HL-60 (cell line): ENCODE measurements at regions not wholly inside any gene's neighbourhood (a gene's known extent, or its start where the extent isn't known, plus 50 kb on each side); places are given as distances from the start of the nearest gene placed in this dataset.

ENCODE experiments used
- DNase-seq, 2 experiments: peaks; one replicate each; pipeline ENCODE4 v3.0.0-alpha.2; 2010 to 2020; ENCODE audit warnings: low read depth in 1 of 2, low spot score in 1 of 2
- H3K27ac ChIP-seq: fragments of 250-450 bp; sonication (Bioruptor Pico); replicated peaks from 2 replicates; pipeline ENCODE4 v1.5.1; 2020; ENCODE audit warnings: mild to moderate bottlenecking, moderate library complexity
- H3K27me3 ChIP-seq: fragments of 250-450 bp; sonication (Bioruptor Pico); 2 replicates; pipeline ENCODE4 v1.5.1; 2021; ENCODE audit warnings: mild to moderate bottlenecking, moderate library complexity; ENCODE audit not compliant: insufficient read depth, poor library complexity, severe bottlenecking
- H3K4me3 ChIP-seq: replicated peaks from 2 replicates; pipeline ENCODE4 v1.5.1; 2011; ENCODE audit warnings: mild to moderate bottlenecking, control low read depth, low read length; ENCODE audit not compliant: insufficient read depth
- GABPA ChIP-seq: IDR thresholded peaks from 2 replicates; pipeline ENCODE4 v1.6.1; 2012; ENCODE audit warnings: low read depth
- POLR2AphosphoS5 ChIP-seq: IDR thresholded peaks from 2 replicates; pipeline ENCODE4 v1.6.1; 2012; ENCODE audit warnings: low read depth
- SPI1 ChIP-seq: IDR thresholded peaks from 2 replicates; pipeline ENCODE4 v1.6.1; 2012; ENCODE audit warnings: low read depth, mild to moderate bottlenecking, borderline replicate concordance
- TF ChIP-seq, protein P1 (sequence below): IDR thresholded peaks from one replicate; pipeline ENCODE4 v1.5.1; 2011; ENCODE audit warnings: low read length, control low read depth, inconsistent platforms; ENCODE audit not compliant: insufficient read depth
- TF ChIP-seq, protein P2 (sequence below): IDR thresholded peaks from 2 replicates; pipeline ENCODE4 v1.6.1; 2012; ENCODE audit warnings: low read depth; ENCODE audit not compliant: insufficient replicate concordance

GRCh38 chr7:21367081-21367480 is 60.8 kb upstream of the SP4 start:
- Histone ChIP-seq H3K27ac (no peak overlapping the region), H3K4me3 (no peak overlapping the region), H3K27me3 (no peaks in the 10 kb centered on the region)
- no peak for TF ChIP-seq GABPA
- TF ChIP-seq, protein P1, sequence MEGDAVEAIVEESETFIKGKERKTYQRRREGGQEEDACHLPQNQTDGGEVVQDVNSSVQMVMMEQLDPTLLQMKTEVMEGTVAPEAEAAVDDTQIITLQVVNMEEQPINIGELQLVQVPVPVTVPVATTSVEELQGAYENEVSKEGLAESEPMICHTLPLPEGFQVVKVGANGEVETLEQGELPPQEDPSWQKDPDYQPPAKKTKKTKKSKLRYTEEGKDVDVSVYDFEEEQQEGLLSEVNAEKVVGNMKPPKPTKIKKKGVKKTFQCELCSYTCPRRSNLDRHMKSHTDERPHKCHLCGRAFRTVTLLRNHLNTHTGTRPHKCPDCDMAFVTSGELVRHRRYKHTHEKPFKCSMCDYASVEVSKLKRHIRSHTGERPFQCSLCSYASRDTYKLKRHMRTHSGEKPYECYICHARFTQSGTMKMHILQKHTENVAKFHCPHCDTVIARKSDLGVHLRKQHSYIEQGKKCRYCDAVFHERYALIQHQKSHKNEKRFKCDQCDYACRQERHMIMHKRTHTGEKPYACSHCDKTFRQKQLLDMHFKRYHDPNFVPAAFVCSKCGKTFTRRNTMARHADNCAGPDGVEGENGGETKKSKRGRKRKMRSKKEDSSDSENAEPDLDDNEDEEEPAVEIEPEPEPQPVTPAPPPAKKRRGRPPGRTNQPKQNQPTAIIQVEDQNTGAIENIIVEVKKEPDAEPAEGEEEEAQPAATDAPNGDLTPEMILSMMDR: no peak
- TF ChIP-seq POLR2AphosphoS5: no peak
- TF ChIP-seq, protein P2, sequence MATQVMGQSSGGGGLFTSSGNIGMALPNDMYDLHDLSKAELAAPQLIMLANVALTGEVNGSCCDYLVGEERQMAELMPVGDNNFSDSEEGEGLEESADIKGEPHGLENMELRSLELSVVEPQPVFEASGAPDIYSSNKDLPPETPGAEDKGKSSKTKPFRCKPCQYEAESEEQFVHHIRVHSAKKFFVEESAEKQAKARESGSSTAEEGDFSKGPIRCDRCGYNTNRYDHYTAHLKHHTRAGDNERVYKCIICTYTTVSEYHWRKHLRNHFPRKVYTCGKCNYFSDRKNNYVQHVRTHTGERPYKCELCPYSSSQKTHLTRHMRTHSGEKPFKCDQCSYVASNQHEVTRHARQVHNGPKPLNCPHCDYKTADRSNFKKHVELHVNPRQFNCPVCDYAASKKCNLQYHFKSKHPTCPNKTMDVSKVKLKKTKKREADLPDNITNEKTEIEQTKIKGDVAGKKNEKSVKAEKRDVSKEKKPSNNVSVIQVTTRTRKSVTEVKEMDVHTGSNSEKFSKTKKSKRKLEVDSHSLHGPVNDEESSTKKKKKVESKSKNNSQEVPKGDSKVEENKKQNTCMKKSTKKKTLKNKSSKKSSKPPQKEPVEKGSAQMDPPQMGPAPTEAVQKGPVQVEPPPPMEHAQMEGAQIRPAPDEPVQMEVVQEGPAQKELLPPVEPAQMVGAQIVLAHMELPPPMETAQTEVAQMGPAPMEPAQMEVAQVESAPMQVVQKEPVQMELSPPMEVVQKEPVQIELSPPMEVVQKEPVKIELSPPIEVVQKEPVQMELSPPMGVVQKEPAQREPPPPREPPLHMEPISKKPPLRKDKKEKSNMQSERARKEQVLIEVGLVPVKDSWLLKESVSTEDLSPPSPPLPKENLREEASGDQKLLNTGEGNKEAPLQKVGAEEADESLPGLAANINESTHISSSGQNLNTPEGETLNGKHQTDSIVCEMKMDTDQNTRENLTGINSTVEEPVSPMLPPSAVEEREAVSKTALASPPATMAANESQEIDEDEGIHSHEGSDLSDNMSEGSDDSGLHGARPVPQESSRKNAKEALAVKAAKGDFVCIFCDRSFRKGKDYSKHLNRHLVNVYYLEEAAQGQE: no peak
- TF ChIP-seq SPI1: no peak
- no peak for DNase-seq

- no peak for DNase-seq
- no peak overlapping the region for H3K27ac ChIP-seq
- no peak overlapping the region for H3K4me3 ChIP-seq
- TF ChIP-seq GABPA (no peak), POLR2AphosphoS5 (no peak), SPI1 (no peak)
- TF ChIP-seq, protein P2: no peak
- TF ChIP-seq, protein P1: no peak
- H3K27me3 ChIP-seq: no peaks in the 10 kb centered on the region
These were observed 60.3 kb upstream of the SP4 start for GRCh38 chr7:21367537-21367936.

DNA sequence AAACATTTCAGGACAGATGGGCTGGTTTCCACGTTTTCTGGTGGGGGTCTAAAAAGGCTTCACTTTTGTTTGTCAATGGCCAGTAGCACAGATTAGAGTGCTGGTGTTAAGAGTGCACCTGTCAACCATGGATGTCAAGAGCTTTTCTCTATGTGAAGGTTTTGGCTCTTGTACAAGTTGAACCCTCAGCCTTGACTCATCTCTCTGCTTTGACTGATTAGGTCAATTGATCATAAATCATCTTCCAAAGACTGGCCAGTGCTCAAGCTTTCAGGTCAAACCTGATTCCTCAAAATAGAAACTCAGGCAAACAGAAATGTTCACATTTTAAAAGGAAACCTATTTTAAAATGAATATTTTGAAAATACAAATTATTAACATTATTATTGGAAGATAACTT is 59.6 kb upstream of the SP4 start:
- TF ChIP-seq, protein P2: no peak
- TF ChIP-seq SPI1 (no peak), POLR2AphosphoS5 (no peak), GABPA (no peak)
- TF ChIP-seq, protein P1: no peak
- Histone ChIP-seq H3K27ac (no peak overlapping the region), H3K4me3 (no peak overlapping the region), H3K27me3 (no peaks in the 10 kb centered on the region)
- no peak for DNase-seq
